Dermis microvascular lymphatic vessel endothelial cell (primary cell): ENCODE measurements at regions not wholly inside any gene's neighbourhood (a gene's known extent, or its start where the extent isn't known, plus 50 kb on each side); places are given as distances from the start of the nearest gene placed in this dataset.

Source experiments
- DNase-seq, 2 donors: peaks; one replicate each; pipeline versions ENCODE4 v3.0.0 to v3.0.0-alpha.2; 2010; ENCODE audit warnings: low read depth in 2 of 2

DNA sequence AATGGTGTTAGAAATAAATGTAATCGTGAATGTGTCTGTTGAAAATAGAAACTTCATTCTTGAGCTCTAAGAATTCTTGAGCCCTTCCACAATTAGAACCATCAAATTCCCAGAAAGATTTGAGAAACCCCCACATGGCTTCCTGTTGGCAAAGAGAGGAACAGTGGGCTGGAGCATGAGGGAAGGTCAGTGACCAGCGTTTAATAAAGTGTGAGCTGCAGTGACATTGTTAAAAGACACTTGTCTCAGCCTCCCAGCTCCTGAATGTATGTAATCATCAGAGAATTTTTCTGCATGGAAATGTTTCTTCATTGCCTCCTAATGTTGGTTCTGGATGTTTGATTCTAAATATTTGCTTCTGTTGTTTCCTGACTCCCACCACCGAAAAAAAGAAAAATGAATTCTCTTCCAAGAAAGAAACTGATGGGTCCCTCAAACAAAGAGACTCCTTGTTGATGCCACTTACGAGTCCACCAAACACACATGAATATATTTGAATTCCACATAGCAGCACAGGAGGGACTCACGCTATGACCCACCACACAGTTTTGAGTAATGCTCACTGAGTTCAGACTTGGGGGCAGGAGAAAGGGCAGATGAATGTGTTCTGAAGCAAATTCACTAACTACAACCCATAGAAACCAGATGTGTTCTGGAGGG is 225.1 kb upstream of the KLHL29 start:
- no peak for DNase-seq

DNA sequence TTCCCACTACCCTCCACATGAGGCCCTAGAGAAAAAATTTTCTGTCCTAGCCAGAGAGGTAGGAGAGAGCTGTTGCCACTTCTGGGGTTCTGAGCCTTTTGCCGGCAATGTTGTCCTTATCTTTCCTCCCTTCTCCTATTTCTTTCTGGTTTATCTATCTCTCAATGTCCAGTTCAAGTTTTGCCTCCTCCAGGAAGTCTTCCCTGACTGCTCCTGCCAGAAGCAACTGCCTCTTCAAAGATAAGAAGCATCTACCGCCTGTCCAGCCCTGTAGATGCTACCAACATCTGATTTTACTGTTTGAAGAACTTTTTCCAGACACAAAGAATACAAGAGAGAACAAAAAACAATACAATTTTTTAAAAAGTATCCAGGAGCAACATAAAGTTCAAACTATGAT is 220.8 kb upstream of the KLHL29 start:
- DNase-seq = no peak

DNA sequence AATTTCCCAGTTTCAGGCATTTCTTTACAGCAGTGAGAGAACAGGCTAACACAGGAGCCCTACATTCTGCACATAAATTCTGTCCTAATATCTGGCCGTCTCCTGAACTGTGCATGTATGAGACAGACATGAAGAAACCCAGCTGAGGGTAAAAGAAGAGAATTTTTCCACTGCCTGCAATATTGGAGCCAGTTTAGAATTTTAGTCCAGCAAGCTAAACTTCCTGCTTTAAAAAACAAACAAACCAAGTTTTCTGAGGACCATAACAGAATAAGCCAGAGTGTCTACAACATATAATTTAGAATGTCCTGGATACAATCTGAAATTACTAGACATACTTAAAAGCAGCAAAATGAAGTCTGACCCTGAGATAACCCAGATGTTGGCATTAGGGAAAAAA is 215.1 kb upstream of the KLHL29 start:
- no peak for DNase-seq

DNA sequence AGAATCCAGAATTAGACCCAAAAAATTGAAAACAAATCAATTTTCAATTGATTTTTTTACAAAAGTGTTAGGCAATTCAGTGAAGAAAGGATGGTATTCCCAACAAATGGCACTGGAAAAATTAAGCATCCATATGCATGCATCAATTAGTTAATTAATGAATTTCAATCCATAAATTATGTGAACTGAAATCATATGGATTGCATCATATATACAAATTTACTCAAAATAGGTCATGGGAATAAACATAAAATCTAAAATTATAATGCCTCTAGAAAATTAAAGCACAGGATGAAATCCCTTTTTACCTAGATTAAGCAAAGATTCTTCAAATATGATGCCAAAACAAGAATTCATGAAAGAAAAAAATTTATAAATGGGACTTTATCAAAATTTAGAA is 213.9 kb upstream of the KLHL29 start:
- DNase-seq = no peak

DNA sequence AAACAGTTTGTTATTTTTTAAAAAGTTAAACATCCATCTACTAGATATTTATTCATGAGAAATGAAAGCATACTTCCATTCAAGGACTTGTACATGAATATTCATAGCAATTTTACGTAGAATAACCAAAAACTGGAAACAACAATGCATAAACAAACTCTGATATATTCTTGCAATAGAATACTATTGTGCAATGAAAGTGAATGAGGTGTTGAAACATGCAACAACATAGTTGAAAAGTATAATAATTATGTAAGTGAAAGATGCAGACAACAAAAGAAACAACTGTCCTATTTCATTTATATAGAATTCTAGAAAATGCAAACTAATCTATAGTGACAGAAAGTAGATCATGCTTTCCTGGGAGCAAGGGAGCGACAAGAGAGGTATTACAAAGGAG is 206.6 kb upstream of the KLHL29 start:
- DNase-seq = no peak

DNA sequence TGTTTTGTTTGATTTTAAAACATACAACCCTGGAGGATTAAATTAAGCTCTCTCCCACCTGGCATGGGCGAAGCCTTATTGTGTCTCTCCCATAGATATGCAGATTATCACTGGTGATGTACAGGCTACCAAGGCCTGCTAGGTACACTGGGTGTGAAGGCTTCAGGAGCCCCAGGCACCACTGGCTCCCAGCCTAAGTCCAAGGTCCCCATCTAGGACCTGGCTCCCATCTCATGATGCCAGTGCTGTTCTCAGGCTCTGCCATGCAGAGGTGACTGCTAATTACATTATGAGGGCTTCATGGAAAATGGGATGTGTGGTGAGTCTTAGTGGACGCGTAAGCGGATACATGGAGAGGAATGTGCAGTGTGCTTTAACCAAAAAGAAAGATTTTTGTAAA is 201.2 kb upstream of the KLHL29 start:
- DNase-seq = no peak

DNA sequence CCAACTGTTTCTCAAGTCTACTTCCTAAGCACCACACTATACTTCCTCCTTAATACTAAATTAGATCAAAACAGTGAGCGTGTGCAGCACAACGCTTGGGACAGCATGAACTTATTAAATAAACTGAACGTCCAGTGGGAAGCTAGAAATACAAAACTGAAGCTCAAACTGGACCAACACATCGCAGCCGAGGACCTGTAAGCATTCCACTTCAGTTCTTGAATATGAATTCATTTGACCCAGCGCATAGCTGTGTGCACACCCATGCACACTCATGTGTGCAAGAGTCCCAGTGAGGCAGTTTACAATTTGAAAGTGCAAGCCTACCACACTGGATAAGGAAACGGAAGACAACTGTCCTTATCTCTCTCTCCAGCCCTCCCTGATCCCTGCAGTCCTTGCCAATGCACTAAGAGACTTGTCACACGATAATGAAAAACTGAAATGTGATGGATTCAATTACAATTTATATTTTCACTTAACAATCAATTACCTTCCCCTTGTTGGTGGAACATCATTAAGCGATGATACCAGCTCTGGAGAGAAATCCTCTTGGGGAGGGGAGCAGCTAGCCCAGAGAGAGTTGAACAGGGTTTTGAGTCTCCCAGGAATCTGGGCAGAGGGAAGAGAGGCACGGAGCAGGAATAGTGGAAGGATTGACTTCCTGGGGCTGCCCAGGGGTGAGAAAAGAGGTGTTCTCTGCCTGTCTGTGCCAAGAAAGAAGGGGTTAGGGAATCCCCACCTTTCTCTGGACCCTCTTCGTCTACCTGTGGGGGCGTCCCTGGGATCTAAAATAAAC is 186.5 kb upstream of the KLHL29 start:
- no peak for DNase-seq

DNA sequence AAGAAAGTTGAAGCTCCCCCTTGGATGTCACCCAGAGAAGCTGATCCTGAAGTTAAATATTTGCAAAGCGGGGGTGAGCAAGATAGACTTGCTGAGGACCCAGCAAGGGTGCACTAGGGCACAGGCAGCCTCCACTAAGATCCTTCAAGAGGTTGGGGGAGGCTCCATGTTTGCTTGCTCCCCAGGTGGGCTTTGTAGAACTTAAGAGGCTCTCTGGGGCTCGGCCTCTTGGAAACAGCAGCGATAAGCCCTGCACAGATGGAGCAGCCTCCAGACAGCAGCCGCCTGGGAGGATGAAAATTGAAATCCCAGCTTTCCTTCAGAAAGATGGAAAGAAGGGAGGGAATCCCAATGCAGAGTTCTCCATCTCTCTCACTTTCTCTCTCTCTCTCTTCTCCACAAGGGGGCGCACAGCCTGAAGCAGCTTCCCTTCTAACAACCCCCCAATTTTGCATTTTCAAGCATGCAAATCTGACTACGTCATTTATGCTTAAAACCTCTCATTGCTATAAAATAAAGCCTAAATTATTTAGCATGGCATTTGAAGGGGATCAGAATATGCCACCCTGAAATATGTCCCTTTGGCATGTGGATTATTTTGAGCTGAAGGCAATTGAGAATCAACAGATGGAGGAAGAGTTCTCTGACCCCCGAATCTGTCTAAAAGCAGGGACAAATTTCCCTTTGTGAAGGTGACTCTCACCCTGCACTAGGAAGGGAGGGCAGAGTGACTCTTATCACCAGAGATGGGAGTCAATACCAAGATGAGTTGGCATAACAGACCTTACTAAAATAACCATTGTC is 185.7 kb upstream of the KLHL29 start:
- DNase-seq = peak in 1 of 2 donors; percentile 3

DNA sequence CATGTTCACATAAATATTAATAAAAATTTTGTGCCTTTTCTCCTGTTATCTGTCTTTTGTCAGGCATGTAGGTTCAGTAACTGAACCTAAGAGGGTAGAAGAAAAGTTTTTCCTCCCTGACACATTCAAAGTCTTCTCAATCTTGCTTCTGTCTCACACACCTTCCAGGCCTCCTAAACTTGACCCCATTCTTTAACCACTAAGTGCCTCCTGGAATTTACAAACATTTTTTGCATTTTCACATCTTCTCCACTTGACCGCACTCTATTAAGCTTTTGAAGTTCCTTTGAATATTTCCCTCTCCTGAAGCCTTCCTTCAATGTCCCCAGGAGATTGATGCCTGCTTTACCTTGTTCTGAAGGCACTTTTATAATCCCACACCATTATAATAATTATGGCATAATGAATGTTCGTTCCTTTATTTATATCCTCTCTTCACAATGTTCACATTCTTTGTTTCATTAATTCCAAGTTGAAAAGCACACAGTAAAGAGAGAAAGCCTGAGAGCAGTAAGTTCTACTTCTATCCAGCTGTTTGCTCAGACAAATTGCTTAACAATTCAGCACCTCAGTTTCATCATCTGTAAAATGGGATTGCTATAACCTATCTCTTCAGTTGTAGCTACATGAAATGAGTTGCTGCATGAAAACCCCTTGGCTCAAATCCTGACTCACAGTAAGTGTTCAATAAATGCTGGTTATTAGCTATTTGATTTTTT is 184.8 kb upstream of the KLHL29 start:
- DNase-seq = no peak

DNA sequence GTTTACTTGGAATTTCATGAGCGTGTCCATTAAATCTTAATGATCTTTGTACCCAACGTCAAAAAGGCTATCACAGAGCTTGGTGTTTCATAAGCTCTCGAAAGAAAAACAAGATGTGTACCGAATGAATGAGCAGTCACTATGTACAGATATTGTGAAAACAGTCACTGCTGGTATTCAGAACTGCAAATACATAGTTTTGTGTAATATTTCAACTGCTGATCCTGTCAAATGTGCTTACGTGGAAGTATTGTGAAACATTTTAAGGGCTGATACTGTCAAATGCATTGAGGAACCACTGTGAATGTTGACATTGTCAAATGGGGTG is 184.2 kb upstream of the KLHL29 start:
- DNase-seq = no peak

DNA sequence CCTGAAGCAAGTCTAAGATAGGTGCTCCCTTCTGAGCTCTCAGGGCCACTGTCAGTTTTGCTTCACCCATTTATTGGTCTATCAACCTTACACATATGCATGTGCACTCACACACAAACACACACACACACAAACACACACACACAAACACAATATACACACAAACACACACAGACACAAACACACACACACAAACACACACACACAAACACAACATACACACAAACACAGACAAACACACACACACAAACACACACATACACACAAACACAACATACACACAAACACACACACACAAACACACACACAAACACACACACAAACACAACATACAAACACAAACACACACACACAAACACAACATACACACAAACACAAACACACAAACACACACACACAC is 181.6 kb upstream of the KLHL29 start:
- DNase-seq = no peak

DNA sequence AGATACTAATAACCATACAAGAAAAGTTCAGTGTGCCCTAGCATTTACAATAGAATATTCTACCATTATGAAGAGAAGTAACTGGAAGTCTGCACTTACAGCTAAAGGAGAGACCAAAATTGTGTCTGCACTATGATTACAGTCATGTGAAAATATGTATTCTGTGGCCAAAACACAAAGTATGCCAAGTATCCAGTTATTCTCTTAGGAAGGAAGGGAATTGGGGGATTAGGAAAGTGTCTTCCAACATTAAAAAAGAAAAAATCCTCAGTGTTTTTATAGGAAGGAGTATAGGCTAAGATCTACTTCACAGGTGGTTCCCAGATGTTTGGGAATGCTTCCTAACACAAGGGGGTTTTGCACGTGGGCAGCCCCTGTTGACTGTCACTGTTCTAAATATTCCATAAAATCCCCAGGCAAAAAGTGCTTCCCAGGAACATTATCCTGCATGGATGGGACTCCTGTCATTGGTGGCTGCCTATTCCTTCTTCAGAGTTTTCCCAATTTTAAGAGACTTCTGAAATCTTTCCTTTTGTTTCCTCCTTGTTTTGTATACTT is 180.2 kb upstream of the KLHL29 start:
- no peak for DNase-seq

DNA sequence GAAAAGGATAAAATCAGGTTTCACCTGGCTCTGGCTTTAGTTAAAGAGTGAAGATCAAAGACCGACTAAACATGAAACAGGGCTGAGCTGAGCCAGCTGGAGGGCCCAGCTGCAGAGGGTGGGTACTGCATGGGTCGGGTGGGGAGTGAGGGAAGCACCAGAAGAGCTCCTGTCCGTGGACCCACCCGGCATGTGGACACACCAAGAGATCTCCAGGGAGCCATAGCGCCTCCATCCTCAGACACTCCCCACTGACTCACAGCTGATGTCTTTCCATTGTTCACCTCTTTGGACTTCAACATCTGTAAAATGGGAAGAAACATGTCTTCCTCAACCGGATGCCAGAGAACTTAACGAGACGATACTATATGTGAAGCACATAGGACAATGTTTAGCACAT is 178.3 kb upstream of the KLHL29 start:
- DNase-seq = no peak

DNA sequence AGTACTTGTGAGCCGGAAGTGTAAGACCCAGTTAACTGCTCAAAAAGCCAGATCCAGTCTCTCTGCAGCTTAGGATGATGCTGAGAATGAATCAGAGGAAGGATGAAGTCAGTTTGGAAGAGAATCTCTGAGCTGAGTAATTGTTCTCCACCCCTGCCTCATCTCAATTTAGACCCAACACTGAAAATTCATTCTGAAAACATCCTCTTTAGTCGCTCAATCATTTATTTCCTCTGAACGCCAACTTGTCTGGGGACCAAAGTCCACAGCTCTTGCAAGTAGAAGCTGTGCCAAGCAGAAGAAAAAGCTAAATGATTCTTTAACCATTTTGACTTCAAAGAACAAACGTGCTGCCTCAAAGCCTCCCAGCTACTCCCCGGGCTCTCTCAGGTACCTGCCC is 177.1 kb upstream of the KLHL29 start:
- DNase-seq = no peak

DNA sequence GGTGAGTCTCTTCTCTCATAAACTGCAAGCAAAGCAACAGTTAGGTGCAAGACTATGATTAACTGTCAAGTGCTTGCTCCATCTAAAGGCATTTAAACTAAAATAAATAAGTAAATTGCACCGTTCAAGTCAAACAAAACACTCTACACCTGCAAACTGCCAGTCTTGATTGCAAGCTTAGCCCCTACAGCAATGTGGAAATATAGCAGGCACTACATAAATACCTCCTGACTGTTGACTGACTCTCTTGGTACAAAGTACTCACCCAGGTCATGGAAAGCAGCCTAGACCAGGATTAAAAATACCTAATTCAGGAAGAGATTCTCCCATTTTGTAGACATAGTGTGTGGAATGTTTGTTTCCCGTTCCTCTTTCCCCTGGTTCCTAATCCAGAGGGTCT is 176.6 kb upstream of the KLHL29 start:
- no peak for DNase-seq

DNA sequence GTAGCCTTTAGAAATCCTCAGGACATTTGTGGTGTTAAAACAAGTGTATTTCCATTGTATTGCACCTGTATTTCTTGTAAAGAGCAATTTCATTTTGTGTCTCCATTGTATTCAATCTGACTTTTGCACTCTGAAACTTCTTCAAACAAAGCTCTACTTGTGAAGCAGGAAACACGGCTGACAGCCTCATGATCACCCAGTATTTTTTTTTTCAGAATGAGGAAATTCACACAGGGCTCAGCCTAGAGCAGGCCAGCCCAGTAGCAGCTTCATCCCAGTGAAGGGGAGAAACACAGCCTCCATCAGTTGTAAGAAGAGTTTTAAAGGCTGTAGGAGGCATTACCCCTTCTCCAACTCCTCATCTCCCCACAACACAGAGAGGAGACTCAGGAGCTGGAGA is 175.9 kb upstream of the KLHL29 start:
- no peak for DNase-seq

DNA sequence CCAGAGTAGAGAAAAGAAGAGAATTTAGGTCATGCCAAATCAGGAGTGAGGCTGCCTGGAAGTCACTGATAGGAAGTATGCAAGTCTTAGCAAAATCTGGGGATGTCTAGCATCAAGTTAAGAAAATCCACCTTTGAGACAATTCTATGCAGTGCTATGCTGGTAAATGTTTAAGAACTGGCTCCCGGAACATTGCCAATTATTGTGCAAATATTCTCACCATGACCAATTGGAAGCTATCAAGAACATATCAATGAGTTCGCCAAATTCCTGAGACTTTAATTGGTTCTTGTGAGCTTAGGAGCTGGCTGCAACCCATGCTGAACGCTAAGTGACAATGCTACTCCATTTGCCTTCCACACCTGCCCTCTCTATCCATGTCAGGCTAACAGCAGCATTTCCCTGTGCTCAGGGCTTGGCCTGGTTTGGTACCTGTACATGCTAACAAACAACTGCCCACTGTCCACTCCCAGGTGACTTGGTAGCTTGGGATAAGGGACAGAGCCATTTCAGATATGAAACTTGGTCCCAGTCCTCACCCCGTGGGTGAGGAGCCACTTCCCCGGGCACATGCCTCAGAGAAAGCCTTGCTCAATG is 172.9 kb upstream of the KLHL29 start:
- DNase-seq = no peak

DNA sequence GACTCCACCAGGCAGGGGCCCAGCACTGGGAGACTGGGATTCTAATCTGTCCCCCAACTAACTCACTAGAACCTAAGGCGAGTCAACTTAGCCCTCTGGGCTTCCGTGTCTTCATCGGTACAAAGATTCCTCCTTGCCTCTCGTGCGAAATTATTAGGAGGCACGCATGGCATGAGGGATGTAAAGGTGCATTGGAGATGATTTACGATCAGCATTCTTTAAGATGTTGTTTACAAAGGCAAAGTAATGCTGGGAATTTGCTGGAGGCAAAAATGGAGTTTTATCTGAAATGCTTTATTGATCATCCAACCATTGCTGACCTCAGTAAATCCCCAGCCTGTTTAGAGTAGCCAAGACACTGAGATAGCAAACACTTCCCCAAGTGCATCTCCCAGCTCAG is 171.8 kb upstream of the KLHL29 start:
- DNase-seq = no peak

DNA sequence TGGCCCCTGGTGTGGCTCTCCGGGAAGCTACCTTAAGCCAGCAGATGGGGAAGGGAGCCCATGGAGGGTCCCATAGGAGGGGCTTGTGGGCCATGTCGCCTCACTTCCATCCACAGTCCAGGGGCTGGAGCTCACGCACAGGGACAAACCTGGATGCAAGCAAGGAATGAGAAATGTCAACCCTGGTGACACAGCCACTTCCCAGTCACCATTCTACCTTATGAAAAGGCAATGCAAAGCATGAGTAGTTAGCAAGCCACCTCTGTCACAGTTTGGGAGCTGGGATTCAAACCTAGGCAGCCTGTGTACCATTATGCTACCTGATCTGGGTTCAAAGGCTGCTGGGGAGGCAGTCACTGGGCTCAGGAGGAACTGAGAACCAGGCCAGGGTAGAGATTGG is 170.0 kb upstream of the KLHL29 start:
- DNase-seq = no peak

DNA sequence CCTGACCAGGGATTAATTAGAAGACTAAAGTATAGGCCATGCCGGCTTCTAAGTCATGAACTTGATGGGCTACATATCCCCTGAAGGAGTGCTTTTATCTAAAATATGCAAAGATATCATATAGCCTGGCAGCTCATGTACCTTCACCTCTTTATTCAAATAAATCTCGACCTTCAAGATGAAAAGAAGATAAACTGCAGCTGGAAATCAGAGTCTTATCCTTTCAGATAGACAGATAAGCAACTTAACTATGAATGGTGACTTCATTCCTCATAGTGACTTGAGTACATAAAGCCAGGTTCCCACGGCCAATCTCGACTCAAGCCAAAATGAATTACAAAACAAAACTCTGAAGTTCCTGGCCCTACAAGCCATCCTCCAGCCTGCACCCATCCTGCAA is 165.3 kb upstream of the KLHL29 start:
- no peak for DNase-seq

DNA sequence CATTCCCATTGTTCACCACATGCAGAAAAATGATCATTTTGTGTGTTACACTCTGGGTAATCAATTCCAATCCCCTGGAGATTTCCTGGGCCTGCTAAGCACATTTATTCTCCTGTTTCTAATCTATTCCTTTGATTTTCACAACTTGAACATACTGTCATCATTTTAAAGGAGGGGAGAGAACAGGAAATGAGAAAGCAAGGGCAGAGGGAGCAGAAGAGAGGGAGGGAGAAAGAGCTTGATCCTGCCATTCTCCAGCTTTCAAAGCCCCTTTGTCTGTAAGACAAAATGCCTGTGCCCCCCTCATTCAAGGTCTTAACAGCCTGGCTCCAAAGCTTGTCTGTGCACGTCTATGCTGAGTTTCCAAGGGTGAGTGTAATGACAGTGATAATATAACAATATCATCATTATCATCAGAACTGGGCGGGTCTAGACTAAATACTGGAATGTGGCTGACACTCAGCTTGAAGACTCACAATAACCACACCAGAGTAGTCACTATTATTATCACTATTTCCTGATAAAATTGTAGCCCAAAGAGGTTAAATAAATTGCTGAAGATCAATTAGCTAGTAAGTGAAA is 164.4 kb upstream of the KLHL29 start:
- no peak for DNase-seq
